Hepatocyte (in vitro differentiated cells): ENCODE measurements at regions not wholly inside any gene's neighbourhood (a gene's known extent, or its start where the extent isn't known, plus 50 kb on each side); places are given as distances from the start of the nearest gene placed in this dataset.

ENCODE experiments used
- CTCF ChIP-seq: fragments of 200-600 bp; sonication (generic); IDR thresholded peaks from 2 replicates; pipeline ENCODE4 v1.5.1; 2016; ENCODE audit warnings: antibody characterized with exemption, mild to moderate bottlenecking; ENCODE audit not compliant: poor library complexity
- EZH2 ChIP-seq: fragments of 200-600 bp; sonication (generic); IDR thresholded peaks from 2 replicates; pipeline ENCODE4 v1.6.1; 2016; ENCODE audit warnings: antibody characterized with exemption, mild to moderate bottlenecking, borderline replicate concordance

- TF ChIP-seq CTCF (no peak), EZH2 (no peak)
Observed at GRCh38 chr1:69110851-69111250, 456.9 kb upstream of the LRRC7 start.
